B cell (primary cell): ENCODE measurements at regions not wholly inside any gene's neighbourhood (a gene's known extent, or its start where the extent isn't known, plus 50 kb on each side); places are given as distances from the start of the nearest gene placed in this dataset.

Source experiments
- ATAC-seq: fragments of 200-7000 bp; cut with Tn5 transposase; one replicate; pipeline ENCODE4 v1.10.0; 2021; ENCODE audit warnings: low read depth, mild to moderate bottlenecking, moderate number of reproducible peaks, moderate library complexity
- CTCF ChIA-PET: fragments of 350-600 bp; sonication (Branson Sonifier 250); formaldehyde crosslinking; loops from one replicate; lab custom pipeline; 2021; ENCODE audit warnings: antibody characterized with exemption, inconsistent platforms; lab: Charles Lee
- POLR2A ChIA-PET: fragments of 350-600 bp; sonication (Branson Sonifier 250); formaldehyde crosslinking; loops from one replicate; lab custom pipeline; 2021; ENCODE audit warnings: antibody characterized with exemption; lab: Charles Lee
- DNase-seq: peaks from one replicate; pipeline ENCODE4 v3.0.0; 2013
- H2AFZ ChIP-seq: 2 replicates; pipeline ENCODE4 v1.6.1; 2012; ENCODE audit warnings: mild to moderate bottlenecking, low read depth, low read length; ENCODE audit not compliant: insufficient read depth, poor library complexity, severe bottlenecking
- H3K27ac ChIP-seq, 2 donors: 1 replicate in 1 of 2; 2 replicates in 1 of 2; pipeline ENCODE4 v1.5.1; 2012 to 2013; ENCODE audit warnings: low read length in 2 of 2, mild to moderate bottlenecking in 2 of 2, moderate library complexity in 1 of 2
- H3K27me3 ChIP-seq, 4 experiments: fragments of 200-600 bp in 1 of 4; sonication (generic) in 1 of 4; replicated peaks in 1 of 4; 1 replicate in 2 of 4; 2 replicates in 2 of 4; pipeline versions ENCODE4 v1.6.1 to v1.7.0; 2013 to 2016; ENCODE audit warnings: low read length in 3 of 4, mild to moderate bottlenecking in 2 of 4, mixed read lengths in 1 of 4, moderate library complexity in 1 of 4; ENCODE audit not compliant: insufficient read depth in 4 of 4, control insufficient read depth in 3 of 4; ENCODE audit errors: control extremely low read depth in 1 of 4
- H3K36me3 ChIP-seq, 2 experiments: replicated peaks in 1 of 2; 1 replicate in 1 of 2; 2 replicates in 1 of 2; pipeline versions ENCODE4 v1.6.1 to v1.7.1; 2013; ENCODE audit warnings: low read length in 1 of 2; ENCODE audit not compliant: insufficient read depth in 2 of 2, control insufficient read depth in 1 of 2; ENCODE audit errors: control extremely low read depth in 1 of 2, extremely low read depth in 1 of 2
- H3K4me1 ChIP-seq, 2 donors: fragments of 200-600 bp in 1 of 2; sonication (generic) in 1 of 2; 1 replicate in 1 of 2; 2 replicates in 1 of 2; pipeline versions ENCODE4 v1.5.1 to v1.6.1; 2013 to 2017; ENCODE audit warnings: low read length in 2 of 2; ENCODE audit not compliant: control insufficient read depth in 2 of 2, insufficient read depth in 2 of 2
- H3K4me2 ChIP-seq: replicated peaks from 2 replicates; pipeline ENCODE3; 2012; ENCODE audit warnings: mild to moderate bottlenecking, low read depth, low read length; ENCODE audit not compliant: poor library complexity, severe bottlenecking
- H3K4me3 ChIP-seq, 5 experiments: fragments of 200-600 bp in 1 of 5; sonication (generic) in 1 of 5; 1 replicate in 3 of 5; 2 replicates in 2 of 5; pipeline versions ENCODE4 v1.5.1 to v1.7.0; 2011 to 2016; ENCODE audit warnings: low read length in 4 of 5, mild to moderate bottlenecking in 4 of 5, low read depth in 2 of 5, control low read depth in 1 of 5, moderate library complexity in 1 of 5; ENCODE audit not compliant: insufficient read depth in 1 of 5; ENCODE audit errors: control extremely low read depth in 1 of 5, extremely low read depth in 1 of 5
- H3K79me2 ChIP-seq: fragments of 200-600 bp; sonication (generic); one replicate; pipeline ENCODE4 v1.6.0; 2016; ENCODE audit warnings: low read length; ENCODE audit not compliant: control insufficient read depth, insufficient read depth
- H3K9ac ChIP-seq: fragments of 200-600 bp; sonication (generic); 2 replicates; pipeline ENCODE4 v1.6.1; 2017; ENCODE audit warnings: mild to moderate bottlenecking, low read length, moderate library complexity
- H3K9me3 ChIP-seq, 3 donors: one replicate each; pipeline versions ENCODE4 v1.6.1 to v1.7.1; 2013; ENCODE audit warnings: low read length in 2 of 3; ENCODE audit not compliant: control insufficient read depth in 2 of 3, insufficient read depth in 1 of 3; ENCODE audit errors: control extremely low read depth in 1 of 3
- H4K20me1 ChIP-seq: 2 replicates; pipeline ENCODE4 v1.6.0; 2012; ENCODE audit warnings: mild to moderate bottlenecking, low read length; ENCODE audit not compliant: insufficient read depth, control insufficient read depth, poor library complexity, severe bottlenecking
- H3K27ac Mint-ChIP-seq: one replicate; pipeline ENCODE4 v1.8.0; 2021; ENCODE audit warnings: mixed read lengths
- H3K27me3 Mint-ChIP-seq: one replicate; pipeline ENCODE4 v1.8.0; 2021; ENCODE audit warnings: mixed read lengths
- H3K4me1 Mint-ChIP-seq: one replicate; pipeline ENCODE4 v1.8.0; 2021; ENCODE audit warnings: mixed read lengths
- H3K4me3 Mint-ChIP-seq: one replicate; pipeline ENCODE4 v1.8.0; 2021; ENCODE audit warnings: mixed read lengths
- H3K9me3 Mint-ChIP-seq: one replicate; pipeline ENCODE4 v1.8.0; 2022; ENCODE audit warnings: mixed read lengths; ENCODE audit not compliant: insufficient read depth
- EZH2 ChIP-seq: IDR thresholded peaks from 2 replicates; pipeline ENCODE4 v1.6.1; 2012; ENCODE audit warnings: borderline replicate concordance, low read depth, mild to moderate bottlenecking, moderate library complexity, low read length; ENCODE audit not compliant: insufficient read depth, poor library complexity, severe bottlenecking
- WGBS: methylation state at CpG from one replicate; pipeline ENCODE4 v1.1.5; 2013; ENCODE audit warnings: missing lambda C conversion rate; ENCODE audit not compliant: insufficient coverage; 5-methylcytosine and 5-hydroxymethylcytosine counted together
- intact Hi-C: fragments of 100-400 bp; cut with micrococcal nuclease; formaldehyde crosslinking; loops from one replicate; pipeline ENCODE4 v1.10.0; 2022
- TF ChIP-seq, protein P1 (sequence below): fragments of 200-600 bp; IDR thresholded peaks from one replicate; pipeline ENCODE4 v1.8.0; 2022; ENCODE audit warnings: antibody characterized with exemption, mild to moderate bottlenecking

DNA sequence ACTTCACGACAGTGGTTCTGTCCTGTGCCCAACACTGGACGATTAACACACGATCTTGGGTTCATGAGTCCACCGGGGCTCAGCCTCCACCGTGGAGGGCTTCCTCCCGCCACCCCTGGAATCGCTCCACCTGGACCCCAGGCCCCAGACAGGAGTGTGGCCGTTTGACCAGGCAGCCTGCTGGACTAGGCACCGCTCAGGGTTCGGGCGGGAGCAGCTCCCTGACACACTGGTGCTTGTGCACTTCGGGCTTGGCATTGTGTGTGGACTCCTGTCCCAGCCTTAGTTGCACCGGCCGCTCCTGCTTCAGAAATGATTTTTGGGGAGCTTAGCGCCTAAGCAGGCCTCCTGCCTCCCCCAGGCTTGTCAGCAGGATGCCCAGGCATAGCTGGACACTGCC, 617.4 kb upstream of the SALL3 start:
- CTCF ChIA-PET: no interaction called here
- Mint-ChIP-seq H3K4me1 (no peaks in the 10 kb centered on the region), H3K27me3 (no peaks in the 10 kb centered on the region), H3K27ac (no peak overlapping the region), H3K9me3 (peaks cover 5% of the 10 kb centered on the region), H3K4me3 (no peak overlapping the region)
- H3K36me3 ChIP-seq: no peaks in the 10 kb centered on the region
- H3K27me3 ChIP-seq: no peaks in the 10 kb centered on the region
- H3K9me3 ChIP-seq: peaks cover 0 to 11% (median 0%) of the 10 kb centered on the region in 3 donors
- H3K4me3 ChIP-seq: no peak overlapping the region
- H3K27ac ChIP-seq: no peak overlapping the region
- H3K4me1 ChIP-seq: no peaks in the 10 kb centered on the region
- no peaks in the 10 kb centered on the region for H3K79me2 ChIP-seq
- ATAC-seq: no peak
- TF ChIP-seq, protein P1, sequence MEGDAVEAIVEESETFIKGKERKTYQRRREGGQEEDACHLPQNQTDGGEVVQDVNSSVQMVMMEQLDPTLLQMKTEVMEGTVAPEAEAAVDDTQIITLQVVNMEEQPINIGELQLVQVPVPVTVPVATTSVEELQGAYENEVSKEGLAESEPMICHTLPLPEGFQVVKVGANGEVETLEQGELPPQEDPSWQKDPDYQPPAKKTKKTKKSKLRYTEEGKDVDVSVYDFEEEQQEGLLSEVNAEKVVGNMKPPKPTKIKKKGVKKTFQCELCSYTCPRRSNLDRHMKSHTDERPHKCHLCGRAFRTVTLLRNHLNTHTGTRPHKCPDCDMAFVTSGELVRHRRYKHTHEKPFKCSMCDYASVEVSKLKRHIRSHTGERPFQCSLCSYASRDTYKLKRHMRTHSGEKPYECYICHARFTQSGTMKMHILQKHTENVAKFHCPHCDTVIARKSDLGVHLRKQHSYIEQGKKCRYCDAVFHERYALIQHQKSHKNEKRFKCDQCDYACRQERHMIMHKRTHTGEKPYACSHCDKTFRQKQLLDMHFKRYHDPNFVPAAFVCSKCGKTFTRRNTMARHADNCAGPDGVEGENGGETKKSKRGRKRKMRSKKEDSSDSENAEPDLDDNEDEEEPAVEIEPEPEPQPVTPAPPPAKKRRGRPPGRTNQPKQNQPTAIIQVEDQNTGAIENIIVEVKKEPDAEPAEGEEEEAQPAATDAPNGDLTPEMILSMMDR: no peak
- TF ChIP-seq EZH2: no peak
- intact Hi-C loops: no loop called here
- WGBS: 92% methylated on average over 14 of the region's 15 CpGs
- no peak overlapping the region for H3K4me2 ChIP-seq
- POLR2A ChIA-PET: no interaction called here
- DNase-seq: no peak
- H4K20me1 ChIP-seq: no peaks in the 10 kb centered on the region
- H2AFZ ChIP-seq: no peak overlapping the region
- H3K9ac ChIP-seq: no peak overlapping the region

- 97% methylated on average over 38 of the region's 44 CpGs for WGBS
- TF ChIP-seq, protein P1: no peak
- no peak for TF ChIP-seq EZH2
Measured at GRCh38 chr18:78363556-78364387, 615.8 kb upstream of the SALL3 start.

More at GRCh38 chr18:78363556-78364387, 615.8 kb upstream of the SALL3 start:
- Histone ChIP-seq H2AFZ (no peak overlapping the region), H4K20me1 (no peaks in the 10 kb centered on the region), H3K79me2 (no peaks in the 10 kb centered on the region), H3K36me3 (no peaks in the 10 kb centered on the region), H3K4me1 (no peaks in the 10 kb centered on the region), H3K27me3 (no peaks in the 10 kb centered on the region), H3K4me2 (no peak overlapping the region), H3K9ac (no peak overlapping the region), H3K27ac (no peak overlapping the region), H3K4me3 (no peak overlapping the region), H3K9me3 (peaks cover 0 to 17% (median 0%) of the 10 kb centered on the region in 3 donors)
- H3K4me3 Mint-ChIP-seq: no peak overlapping the region
- CTCF ChIA-PET: no interaction called here
- DNase-seq (no peak), ATAC-seq (no peak)
- peaks cover 5% of the 10 kb centered on the region for H3K9me3 Mint-ChIP-seq
- POLR2A ChIA-PET: no interaction called here
- H3K27ac Mint-ChIP-seq: no peak overlapping the region
- H3K4me1 Mint-ChIP-seq: no peaks in the 10 kb centered on the region
- intact Hi-C loops: no loop called here
- H3K27me3 Mint-ChIP-seq: no peaks in the 10 kb centered on the region
